H1 (cell line): ENCODE measurements at regions not wholly inside any gene's neighbourhood (a gene's known extent, or its start where the extent isn't known, plus 50 kb on each side); places are given as distances from the start of the nearest gene placed in this dataset.

Source experiments
- CTCF ChIP-seq, 3 experiments: IDR thresholded peaks; 1 replicate in 2 of 3; 2 replicates in 1 of 3; pipeline versions ENCODE4 v1.5.1 to v1.6.1; 2011; ENCODE audit warnings: low read length in 3 of 3, mild to moderate bottlenecking in 3 of 3, inconsistent platforms in 2 of 3, low read depth in 1 of 3, moderate library complexity in 1 of 3; ENCODE audit not compliant: insufficient read depth in 1 of 3; ENCODE audit errors: control extremely low read depth in 1 of 3
- EP300 ChIP-seq, 2 experiments: IDR thresholded peaks; 1 replicate in 1 of 2; 2 replicates in 1 of 2; pipeline ENCODE4 v1.6.1; 2011 to 2012; ENCODE audit warnings: low read depth in 2 of 2, low read length in 2 of 2, mild to moderate bottlenecking in 2 of 2, borderline replicate concordance in 1 of 2, inconsistent platforms in 1 of 2, moderate library complexity in 1 of 2
- HDAC2 ChIP-seq, 2 experiments: fragments of 300-600 bp in 1 of 2; sonication (generic) in 1 of 2; IDR thresholded peaks; 2 replicates each; pipeline ENCODE4 v1.6.1; 2011 to 2012; ENCODE audit warnings: low read depth in 2 of 2, low read length in 2 of 2, mild to moderate bottlenecking in 2 of 2, moderate library complexity in 2 of 2, borderline replicate concordance in 1 of 2, inconsistent platforms in 1 of 2
- JUN ChIP-seq: IDR thresholded peaks from 2 replicates; pipeline ENCODE4 v1.6.1; 2011; ENCODE audit warnings: low read depth, mild to moderate bottlenecking, improper control_type of control experiment, low read length
- JUND ChIP-seq: IDR thresholded peaks from 2 replicates; pipeline ENCODE4 v1.6.1; 2011; ENCODE audit warnings: mild to moderate bottlenecking, improper control_type of control experiment, low read length
- MAFK ChIP-seq: IDR thresholded peaks from 2 replicates; pipeline ENCODE4 v1.6.1; 2012; ENCODE audit warnings: low read depth, mild to moderate bottlenecking, improper control_type of control experiment, low read length
- POLR2A ChIP-seq, 2 experiments: IDR thresholded peaks; 1 replicate in 1 of 2; 2 replicates in 1 of 2; pipeline ENCODE4 v1.6.1; 2011; ENCODE audit warnings: low read depth in 2 of 2, low read length in 2 of 2, mild to moderate bottlenecking in 2 of 2; ENCODE audit errors: control extremely low read depth in 1 of 2
- RFX5 ChIP-seq: IDR thresholded peaks from 2 replicates; pipeline ENCODE4 v1.6.1; 2011; ENCODE audit warnings: low read depth, low read length, improper control_type of control experiment, borderline replicate concordance
- SP2 ChIP-seq: IDR thresholded peaks from 2 replicates; pipeline ENCODE4 v1.6.1; 2012; ENCODE audit warnings: mild to moderate bottlenecking, low read length, inconsistent platforms
- TAF1 ChIP-seq: IDR thresholded peaks from 2 replicates; pipeline ENCODE4 v1.6.1; 2011; ENCODE audit warnings: mild to moderate bottlenecking, low read depth, low read length
- TBP ChIP-seq: IDR thresholded peaks from 2 replicates; pipeline ENCODE4 v1.6.1; 2011; ENCODE audit warnings: low read depth, low read length, improper control_type of control experiment
- ZNF274 ChIP-seq: IDR thresholded peaks from 2 replicates; pipeline ENCODE4 v1.7.0; 2012; ENCODE audit warnings: low read length, borderline replicate concordance; ENCODE audit errors: extremely low read depth

GRCh38 chr1:194223596-194223995, 1037.2 kb upstream of the B3GALT2 start:
- TF ChIP-seq TBP (no peak), TAF1 (no peak), POLR2A (IDR thresholded peaks at IDR 0.05; ENCODE audit: control extremely low read depth in 1 of 2, low read depth in 2 of 2, low read length in 2 of 2) (no peak), JUND (no peak), MAFK (no peak), CTCF (IDR thresholded peaks at IDR 0.05; ENCODE audit: control extremely low read depth in 1 of 3, insufficient read depth in 1 of 3, low read depth in 1 of 3, low read length in 3 of 3) (no peak), EP300 (IDR thresholded peaks at IDR 0.05; ENCODE audit: borderline replicate concordance in 1 of 2, low read depth in 2 of 2, low read length in 2 of 2) (no peak), RFX5 (no peak), JUN (no peak), ZNF274 (no peak), SP2 (no peak), HDAC2 (IDR thresholded peaks at IDR 0.05; ENCODE audit: borderline replicate concordance in 1 of 2, low read depth in 2 of 2, low read length in 2 of 2) (no peak)
